Activated CD8-positive, alpha-beta T cell treated with anti-CD3 and anti-CD28 coated beads for 36 hours (primary cell): ENCODE measurements at regions not wholly inside any gene's neighbourhood (a gene's known extent, or its start where the extent isn't known, plus 50 kb on each side); places are given as distances from the start of the nearest gene placed in this dataset.

Experiments
- ATAC-seq: fragments of 200-7000 bp; cut with Tn5 transposase; one replicate; pipeline ENCODE4 v1.10.0; 2021; ENCODE audit warnings: mild to moderate bottlenecking, moderate library complexity
- CTCF ChIA-PET: fragments of 350-600 bp; sonication (Branson Sonifier 250); formaldehyde crosslinking; loops from one replicate; lab custom pipeline; 2021; ENCODE audit warnings: antibody characterized with exemption; lab: Charles Lee
- POLR2A ChIA-PET: fragments of 350-600 bp; sonication (Branson Sonifier 250); formaldehyde crosslinking; loops from one replicate; lab custom pipeline; 2021; ENCODE audit warnings: antibody characterized with exemption; lab: Charles Lee
- DNase-seq: peaks from one replicate; pipeline ENCODE4 v3.0.0-alpha.2; 2020
- H3K27ac Mint-ChIP-seq: one replicate; pipeline ENCODE4 v1.8.0; 2021; ENCODE audit warnings: mild to moderate bottlenecking, mixed read lengths
- H3K27me3 Mint-ChIP-seq: one replicate; pipeline ENCODE4 v1.8.0; 2021; ENCODE audit warnings: mixed read lengths
- H3K36me3 Mint-ChIP-seq: one replicate; pipeline ENCODE4 v1.8.0; 2021; ENCODE audit warnings: low read depth, mixed read lengths
- H3K4me1 Mint-ChIP-seq: one replicate; pipeline ENCODE4 v1.8.0; 2021; ENCODE audit warnings: low read depth, mixed read lengths
- H3K4me3 Mint-ChIP-seq: one replicate; pipeline ENCODE4 v1.8.0; 2021; ENCODE audit warnings: mild to moderate bottlenecking, moderate library complexity, mixed read lengths
- H3K9me3 Mint-ChIP-seq: one replicate; pipeline ENCODE4 v1.8.0; 2021; ENCODE audit warnings: mixed read lengths
- CTCF ChIP-seq: fragments of 200-600 bp; IDR thresholded peaks from one replicate; pipeline ENCODE4 v1.8.0; 2022; ENCODE audit warnings: antibody characterized with exemption, mild to moderate bottlenecking
- intact Hi-C: fragments of 100-400 bp; cut with micrococcal nuclease; formaldehyde crosslinking; loops from one replicate; pipeline ENCODE4 v1.10.0; 2022

GRCh38 chr3:104673981-104674380 lies 692.7 kb upstream of the ALCAM start:
- DNase-seq (no peak), ATAC-seq (no peak)
- no peak overlapping the region for H3K4me3 Mint-ChIP-seq
- no peaks in the 10 kb centered on the region for H3K9me3 Mint-ChIP-seq
- POLR2A ChIA-PET = no interaction called here
- no peaks in the 10 kb centered on the region for H3K36me3 Mint-ChIP-seq
- intact Hi-C loops = no loop called here
- no peak for TF ChIP-seq CTCF
- H3K4me1 Mint-ChIP-seq = no peaks in the 10 kb centered on the region
- no peaks in the 10 kb centered on the region for H3K27me3 Mint-ChIP-seq
- CTCF ChIA-PET = no interaction called here
- no peak overlapping the region for H3K27ac Mint-ChIP-seq

GRCh38 chr3:104676241-104676640 lies 690.5 kb upstream of the ALCAM start:
- TF ChIP-seq CTCF = no peak
- H3K27ac Mint-ChIP-seq = no peak overlapping the region
- no peak for DNase-seq
- H3K27me3 Mint-ChIP-seq = no peaks in the 10 kb centered on the region
- no peak overlapping the region for H3K4me3 Mint-ChIP-seq
- ChIA-PET POLR2A (no interaction called here), CTCF (no interaction called here)
- ATAC-seq = no peak
- no peaks in the 10 kb centered on the region for H3K36me3 Mint-ChIP-seq
- H3K4me1 Mint-ChIP-seq = no peaks in the 10 kb centered on the region
- no peaks in the 10 kb centered on the region for H3K9me3 Mint-ChIP-seq
- intact Hi-C loops = no loop called here

- ChIA-PET POLR2A (no interaction called here), CTCF (no interaction called here)
- ATAC-seq (no peak), DNase-seq (no peak)
- Mint-ChIP-seq H3K27me3 (no peaks in the 10 kb centered on the region), H3K4me3 (no peak overlapping the region), H3K36me3 (no peaks in the 10 kb centered on the region), H3K27ac (no peak overlapping the region), H3K9me3 (no peaks in the 10 kb centered on the region), H3K4me1 (no peaks in the 10 kb centered on the region)
- TF ChIP-seq CTCF = no peak
- intact Hi-C loops = no loop called here
Measured at GRCh38 chr3:104677932-104678331, 688.8 kb upstream of the ALCAM start.

- POLR2A ChIA-PET = no interaction called here
- no peak for DNase-seq
- no peaks in the 10 kb centered on the region for H3K27me3 Mint-ChIP-seq
- no peak overlapping the region for H3K4me3 Mint-ChIP-seq
- intact Hi-C loops = no loop called here
- CTCF ChIA-PET = no interaction called here
- no peaks in the 10 kb centered on the region for H3K36me3 Mint-ChIP-seq
- no peak overlapping the region for H3K27ac Mint-ChIP-seq
- peaks cover 2% of the 10 kb centered on the region for H3K9me3 Mint-ChIP-seq
- no peak for ATAC-seq
- no peaks in the 10 kb centered on the region for H3K4me1 Mint-ChIP-seq
- no peak for TF ChIP-seq CTCF
Measured at GRCh38 chr3:104685492-104685891, 681.2 kb upstream of the ALCAM start.

GRCh38 chr3:104687362-104687761 lies 679.3 kb upstream of the ALCAM start:
- ATAC-seq (no peak), DNase-seq (no peak)
- ChIA-PET POLR2A (no interaction called here), CTCF (no interaction called here)
- TF ChIP-seq CTCF = no peak
- no peaks in the 10 kb centered on the region for H3K36me3 Mint-ChIP-seq
- no peak overlapping the region for H3K27ac Mint-ChIP-seq
- H3K27me3 Mint-ChIP-seq = no peaks in the 10 kb centered on the region
- no peaks in the 10 kb centered on the region for H3K4me1 Mint-ChIP-seq
- H3K9me3 Mint-ChIP-seq = peaks cover 4% of the 10 kb centered on the region
- no peak overlapping the region for H3K4me3 Mint-ChIP-seq
- intact Hi-C loops = no loop called here
